Lower leg skin (tissue), 3 donors: ENCODE measurements at regions not wholly inside any gene's neighbourhood (a gene's known extent, or its start where the extent isn't known, plus 50 kb on each side); places are given as distances from the start of the nearest gene placed in this dataset.
"Not testable (repeated sequence)": the region's sequence is repeated elsewhere in the genome, so short reads cannot be mapped to it uniquely, and the experiment has no call there.

Experiments used
- POLR2A ChIP-seq, 2 donors: fragments of 450-650 bp; IDR thresholded peaks; one replicate each; pipeline ENCODE4 v1.6.1; 2016 to 2017; ENCODE audit warnings: antibody characterized with exemption in 2 of 2, mild to moderate bottlenecking in 1 of 2, moderate library complexity in 1 of 2
- TF ChIP-seq, protein P1 (sequence below), 3 donors: fragments of 450-650 bp; IDR thresholded peaks; one replicate each; pipeline ENCODE4 v1.5.1; 2016; ENCODE audit warnings: antibody characterized with exemption in 3 of 3, mild to moderate bottlenecking in 3 of 3, moderate library complexity in 2 of 3

DNA sequence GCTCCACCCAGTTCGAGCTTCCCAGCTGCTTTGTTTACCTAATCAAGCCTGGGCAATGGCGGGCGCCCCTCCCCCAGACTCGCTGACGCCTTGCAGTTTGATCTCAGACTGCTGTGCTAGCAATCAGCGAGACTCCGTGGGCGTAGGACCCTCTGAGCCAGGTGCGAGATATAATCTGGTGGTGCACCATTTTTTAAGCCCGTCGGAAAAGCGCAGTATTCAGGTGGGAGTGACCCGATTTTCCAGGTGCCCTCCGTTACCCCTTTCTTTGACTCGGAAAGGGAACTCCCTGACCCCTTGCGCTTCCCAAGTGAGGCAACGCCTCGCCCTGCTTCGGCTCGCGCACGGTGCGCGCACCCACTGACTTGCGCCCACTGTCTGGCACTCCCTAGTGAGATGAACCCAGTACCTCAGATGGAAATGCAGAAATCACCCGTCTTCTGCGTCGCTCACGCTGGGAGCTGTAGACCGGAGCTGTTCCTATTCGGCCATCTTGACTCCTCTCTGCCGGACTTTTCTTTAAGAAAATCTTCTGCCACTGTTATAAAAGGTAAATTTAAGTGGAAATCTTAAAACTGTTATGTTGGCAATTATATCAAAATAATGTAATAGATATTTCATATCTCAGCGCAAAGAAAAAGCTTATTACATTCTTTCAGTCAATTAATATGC lies 313.5 kb upstream of the FSIP2 start:
- TF ChIP-seq, protein P1, sequence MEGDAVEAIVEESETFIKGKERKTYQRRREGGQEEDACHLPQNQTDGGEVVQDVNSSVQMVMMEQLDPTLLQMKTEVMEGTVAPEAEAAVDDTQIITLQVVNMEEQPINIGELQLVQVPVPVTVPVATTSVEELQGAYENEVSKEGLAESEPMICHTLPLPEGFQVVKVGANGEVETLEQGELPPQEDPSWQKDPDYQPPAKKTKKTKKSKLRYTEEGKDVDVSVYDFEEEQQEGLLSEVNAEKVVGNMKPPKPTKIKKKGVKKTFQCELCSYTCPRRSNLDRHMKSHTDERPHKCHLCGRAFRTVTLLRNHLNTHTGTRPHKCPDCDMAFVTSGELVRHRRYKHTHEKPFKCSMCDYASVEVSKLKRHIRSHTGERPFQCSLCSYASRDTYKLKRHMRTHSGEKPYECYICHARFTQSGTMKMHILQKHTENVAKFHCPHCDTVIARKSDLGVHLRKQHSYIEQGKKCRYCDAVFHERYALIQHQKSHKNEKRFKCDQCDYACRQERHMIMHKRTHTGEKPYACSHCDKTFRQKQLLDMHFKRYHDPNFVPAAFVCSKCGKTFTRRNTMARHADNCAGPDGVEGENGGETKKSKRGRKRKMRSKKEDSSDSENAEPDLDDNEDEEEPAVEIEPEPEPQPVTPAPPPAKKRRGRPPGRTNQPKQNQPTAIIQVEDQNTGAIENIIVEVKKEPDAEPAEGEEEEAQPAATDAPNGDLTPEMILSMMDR (IDR thresholded peaks at IDR 0.05) = not testable (repeated sequence)
- not testable (repeated sequence) for TF ChIP-seq POLR2A (IDR thresholded peaks at IDR 0.05)
